HUES48 (cell line): ENCODE measurements at regions not wholly inside any gene's neighbourhood (a gene's known extent, or its start where the extent isn't known, plus 50 kb on each side); places are given as distances from the start of the nearest gene placed in this dataset.

Source experiments
- H3K27ac ChIP-seq: one replicate; pipeline ENCODE4 v1.7.0; 2013; ENCODE audit warnings: low read depth, low read length, inconsistent platforms
- H3K27me3 ChIP-seq: 2 replicates; pipeline ENCODE4 v1.6.1; 2013; ENCODE audit warnings: mild to moderate bottlenecking, low read length; ENCODE audit not compliant: control insufficient read depth, insufficient read depth
- H3K36me3 ChIP-seq: 2 replicates; pipeline ENCODE4 v1.6.1; 2013; ENCODE audit warnings: low read length; ENCODE audit not compliant: control insufficient read depth, insufficient read depth
- H3K4me1 ChIP-seq: 2 replicates; pipeline ENCODE4 v1.6.1; 2013; ENCODE audit warnings: mild to moderate bottlenecking, low read length; ENCODE audit not compliant: control insufficient read depth, insufficient read depth
- H3K4me3 ChIP-seq: 2 replicates; pipeline ENCODE4 v1.5.1; 2013; ENCODE audit warnings: mild to moderate bottlenecking, low read depth, low read length
- H3K9ac ChIP-seq: 2 replicates; pipeline ENCODE4 v1.6.1; 2013; ENCODE audit warnings: mild to moderate bottlenecking, low read depth, low read length, moderate library complexity
- H3K9me3 ChIP-seq: 2 replicates; pipeline ENCODE4 v1.6.1; 2013; ENCODE audit warnings: low read length; ENCODE audit not compliant: control insufficient read depth, insufficient read depth

GRCh38 chr20:52496191-52496590, 304.6 kb upstream of the ZFP64 start:
- peaks cover 14% of the 10 kb centered on the region for H3K4me1 ChIP-seq
- H3K9ac ChIP-seq, result no peak overlapping the region

GRCh38 chr20:52494244-52494643, 302.7 kb upstream of the ZFP64 start:
- no peaks in the 10 kb centered on the region for H3K27me3 ChIP-seq
- H3K9me3 ChIP-seq, result no peaks in the 10 kb centered on the region
- H3K27ac ChIP-seq, result no peak overlapping the region
- no peak overlapping the region for H3K4me3 ChIP-seq
- H3K4me1 ChIP-seq, result no peaks in the 10 kb centered on the region
- H3K36me3 ChIP-seq, result no peaks in the 10 kb centered on the region
- no peak overlapping the region for H3K9ac ChIP-seq

More at GRCh38 chr20:52496191-52496590, 304.6 kb upstream of the ZFP64 start:
- Histone ChIP-seq H3K9me3 (no peaks in the 10 kb centered on the region), H3K27ac (no peak overlapping the region), H3K36me3 (no peaks in the 10 kb centered on the region), H3K27me3 (no peaks in the 10 kb centered on the region), H3K4me3 (no peak overlapping the region)

- H3K27ac ChIP-seq, result no peak overlapping the region
- no peaks in the 10 kb centered on the region for H3K9me3 ChIP-seq
- H3K27me3 ChIP-seq, result no peaks in the 10 kb centered on the region
- no peaks in the 10 kb centered on the region for H3K4me1 ChIP-seq
- no peaks in the 10 kb centered on the region for H3K36me3 ChIP-seq
- no peak overlapping the region for H3K4me3 ChIP-seq
- H3K9ac ChIP-seq, result no peak overlapping the region
Measured at GRCh38 chr20:52493171-52493721, 301.7 kb upstream of the ZFP64 start.

GRCh38 chr20:52490711-52491430, 299.3 kb upstream of the ZFP64 start:
- H3K9me3 ChIP-seq, result no peaks in the 10 kb centered on the region
- no peaks in the 10 kb centered on the region for H3K36me3 ChIP-seq
- H3K9ac ChIP-seq, result no peak overlapping the region
- peak overlapping the region; percentile 27 for H3K27ac ChIP-seq
- H3K4me1 ChIP-seq, result no peaks in the 10 kb centered on the region
- no peak overlapping the region for H3K4me3 ChIP-seq
- no peaks in the 10 kb centered on the region for H3K27me3 ChIP-seq

- Histone ChIP-seq H3K9me3 (no peaks in the 10 kb centered on the region), H3K27ac (no peak overlapping the region), H3K9ac (no peak overlapping the region)
Measured at GRCh38 chr20:52484438-52484837, 292.9 kb upstream of the ZFP64 start.

GRCh38 chr20:52483382-52483781, 291.8 kb upstream of the ZFP64 start:
- H3K36me3 ChIP-seq, result no peaks in the 10 kb centered on the region
- no peak overlapping the region for H3K9ac ChIP-seq
- H3K27me3 ChIP-seq, result no peaks in the 10 kb centered on the region
- no peak overlapping the region for H3K4me3 ChIP-seq
- H3K27ac ChIP-seq, result no peak overlapping the region
- H3K4me1 ChIP-seq, result no peaks in the 10 kb centered on the region
- H3K9me3 ChIP-seq, result no peaks in the 10 kb centered on the region

More at GRCh38 chr20:52484438-52484837, 292.9 kb upstream of the ZFP64 start:
- no peaks in the 10 kb centered on the region for H3K4me1 ChIP-seq
- H3K27me3 ChIP-seq, result no peaks in the 10 kb centered on the region
- no peaks in the 10 kb centered on the region for H3K36me3 ChIP-seq
- no peak overlapping the region for H3K4me3 ChIP-seq

- H3K36me3 ChIP-seq, result no peaks in the 10 kb centered on the region
- no peak overlapping the region for H3K4me3 ChIP-seq
- H3K4me1 ChIP-seq, result no peaks in the 10 kb centered on the region
- no peaks in the 10 kb centered on the region for H3K9me3 ChIP-seq
- no peaks in the 10 kb centered on the region for H3K27me3 ChIP-seq
- H3K27ac ChIP-seq, result no peak overlapping the region
- H3K9ac ChIP-seq, result no peak overlapping the region
Measured at GRCh38 chr20:52482044-52482443, 290.5 kb upstream of the ZFP64 start.

GRCh38 chr20:52481443-52481842, 289.9 kb upstream of the ZFP64 start:
- Histone ChIP-seq H3K4me1 (no peaks in the 10 kb centered on the region), H3K27ac (no peak overlapping the region), H3K27me3 (no peaks in the 10 kb centered on the region), H3K9ac (no peak overlapping the region), H3K9me3 (no peaks in the 10 kb centered on the region), H3K4me3 (no peak overlapping the region), H3K36me3 (no peaks in the 10 kb centered on the region)

GRCh38 chr20:52476074-52476750, 284.6 kb upstream of the ZFP64 start:
- H3K9me3 ChIP-seq, result no peaks in the 10 kb centered on the region
- H3K27me3 ChIP-seq, result no peaks in the 10 kb centered on the region
- H3K36me3 ChIP-seq, result no peaks in the 10 kb centered on the region
- H3K4me1 ChIP-seq, result no peaks in the 10 kb centered on the region
- no peak overlapping the region for H3K4me3 ChIP-seq
- H3K9ac ChIP-seq, result no peak overlapping the region
- no peak overlapping the region for H3K27ac ChIP-seq

- no peak overlapping the region for H3K27ac ChIP-seq
- H3K9ac ChIP-seq, result no peak overlapping the region
- no peaks in the 10 kb centered on the region for H3K4me1 ChIP-seq
- no peaks in the 10 kb centered on the region for H3K36me3 ChIP-seq
- H3K27me3 ChIP-seq, result no peaks in the 10 kb centered on the region
- no peaks in the 10 kb centered on the region for H3K9me3 ChIP-seq
- no peak overlapping the region for H3K4me3 ChIP-seq
Measured at GRCh38 chr20:52473186-52473585, 281.6 kb upstream of the ZFP64 start.

- no peaks in the 10 kb centered on the region for H3K9me3 ChIP-seq
- H3K27me3 ChIP-seq, result no peaks in the 10 kb centered on the region
- no peaks in the 10 kb centered on the region for H3K36me3 ChIP-seq
- no peak overlapping the region for H3K9ac ChIP-seq
- no peak overlapping the region for H3K4me3 ChIP-seq
- no peak overlapping the region for H3K27ac ChIP-seq
- H3K4me1 ChIP-seq, result no peaks in the 10 kb centered on the region
Measured at GRCh38 chr20:52470561-52470960, 279.0 kb upstream of the ZFP64 start.
